HG02981 (cell line): ENCODE measurements at regions not wholly inside any gene's neighbourhood (a gene's known extent, or its start where the extent isn't known, plus 50 kb on each side); places are given as distances from the start of the nearest gene placed in this dataset.

Source experiments
- ATAC-seq: cut with Tn5 transposase; IDR thresholded peaks from one replicate; pipeline ENCODE4 v1.9.1; 2021; ENCODE audit warnings: mild to moderate bottlenecking, moderate library complexity; ENCODE audit not compliant: unreplicated experiment

DNA sequence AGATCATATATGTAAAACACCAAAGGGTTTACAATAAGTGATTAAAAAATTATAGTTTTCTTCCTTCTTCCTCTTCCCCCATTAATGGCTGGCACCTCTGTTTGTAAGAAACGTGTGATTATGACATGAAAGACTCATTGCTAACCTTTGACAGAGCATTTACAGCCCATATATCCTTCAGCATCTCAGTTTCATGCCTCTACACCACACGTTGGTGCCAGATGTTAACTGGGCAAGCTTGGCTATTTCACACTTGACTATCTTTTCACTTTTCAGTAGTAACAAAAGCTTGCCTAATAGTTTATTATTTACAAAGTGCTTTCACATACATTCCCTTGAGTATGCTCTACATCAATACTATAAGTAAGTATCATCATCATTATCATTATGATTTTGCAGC lies 65.3 kb upstream of the C1QTNF7 start:
- no peak for ATAC-seq

DNA sequence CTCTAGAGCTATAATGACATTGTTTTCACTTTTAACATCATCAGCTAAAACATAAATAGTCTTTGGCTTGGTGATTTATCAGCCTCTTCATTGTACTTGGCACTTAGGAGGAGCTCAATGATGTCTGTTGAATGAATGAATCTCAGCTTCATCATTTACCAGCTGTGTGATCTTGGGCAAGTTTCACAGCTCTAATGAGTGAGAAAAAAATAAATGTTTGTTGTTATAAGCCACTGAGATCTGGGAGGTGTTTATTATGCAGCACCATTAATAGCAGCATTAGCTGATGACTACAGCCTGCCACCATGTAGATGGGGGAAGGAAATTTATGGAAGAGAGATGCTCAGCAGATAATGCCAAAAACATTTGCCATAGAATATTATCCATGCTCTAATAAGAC lies 63.6 kb upstream of the C1QTNF7 start:
- ATAC-seq = no peak

DNA sequence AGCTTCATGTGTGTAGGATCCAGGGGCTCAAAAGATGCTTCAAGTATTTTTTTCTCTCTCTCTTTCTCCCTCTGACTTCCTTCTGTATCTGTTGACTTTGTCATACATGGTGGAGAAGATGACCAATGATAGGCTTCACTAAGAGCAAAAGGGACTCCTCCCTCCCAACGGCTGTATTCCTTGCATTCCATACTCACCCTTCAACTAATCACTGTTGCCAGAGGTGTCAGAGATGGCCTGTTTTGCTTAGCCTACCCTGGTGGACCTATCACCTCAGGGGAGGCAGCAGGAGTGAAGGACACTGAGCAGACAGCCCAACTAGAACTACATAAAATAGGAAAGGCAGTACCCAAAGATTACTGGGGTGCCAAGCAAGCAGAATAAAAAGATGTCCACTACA lies 62.2 kb upstream of the C1QTNF7 start:
- no peak for ATAC-seq

DNA sequence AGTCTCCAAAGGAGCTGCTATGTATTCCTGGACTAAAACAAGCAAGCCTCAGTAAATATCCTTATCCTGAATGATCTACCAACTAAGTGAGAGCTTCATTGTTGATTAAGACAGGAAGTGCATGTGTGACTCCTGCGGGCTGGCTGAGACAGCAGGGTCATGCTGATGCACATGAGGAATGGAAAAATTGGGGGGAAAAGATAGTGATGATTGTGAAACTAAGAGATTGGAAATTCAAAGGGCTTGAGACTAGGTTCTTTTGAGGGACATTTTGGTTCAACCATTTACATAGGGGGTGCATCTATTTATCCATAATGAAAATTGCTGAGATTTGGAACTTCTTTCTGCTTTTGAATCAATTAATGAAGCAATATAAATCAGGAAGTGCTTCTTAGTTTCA lies 61.1 kb upstream of the C1QTNF7 start:
- no peak for ATAC-seq

DNA sequence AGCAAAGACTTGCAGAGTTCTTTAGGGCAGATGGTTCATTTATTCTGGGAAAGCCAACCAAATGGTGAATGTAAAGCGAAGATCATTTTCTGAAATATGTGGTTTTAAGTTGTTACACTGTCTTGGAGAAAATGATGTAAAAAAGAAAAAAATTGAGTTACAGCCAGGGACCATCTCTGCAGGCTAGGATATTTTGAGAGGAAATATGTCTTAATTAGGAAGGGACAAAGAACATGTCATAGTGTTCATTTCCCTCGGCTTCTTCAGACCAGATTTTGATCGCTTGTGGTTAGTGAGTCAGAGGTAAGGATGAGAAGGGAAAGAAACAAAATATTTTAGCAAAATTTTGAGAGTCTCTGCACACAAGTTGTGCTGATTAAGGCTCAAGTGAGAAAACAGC lies 59.0 kb upstream of the C1QTNF7 start:
- ATAC-seq = no peak

DNA sequence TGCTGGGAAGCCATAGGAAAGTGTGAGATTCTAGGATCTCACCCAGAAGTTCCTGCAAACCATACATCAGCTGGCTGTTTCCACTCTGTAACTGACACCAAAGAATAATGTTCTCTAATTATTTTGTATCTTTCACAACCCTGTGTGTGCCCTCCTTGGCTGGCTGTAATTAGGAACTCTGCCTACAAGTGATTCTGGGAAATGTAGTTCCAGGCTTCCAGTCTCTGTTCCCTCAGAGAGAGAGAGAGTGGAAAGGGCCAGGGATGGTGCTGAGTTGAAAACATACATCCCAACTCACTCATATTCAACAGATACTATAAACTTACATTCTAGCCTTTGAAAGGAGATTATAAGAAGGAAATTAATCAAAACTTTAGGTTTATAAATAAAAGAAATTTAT lies 57.5 kb upstream of the C1QTNF7 start:
- no peak for ATAC-seq

DNA sequence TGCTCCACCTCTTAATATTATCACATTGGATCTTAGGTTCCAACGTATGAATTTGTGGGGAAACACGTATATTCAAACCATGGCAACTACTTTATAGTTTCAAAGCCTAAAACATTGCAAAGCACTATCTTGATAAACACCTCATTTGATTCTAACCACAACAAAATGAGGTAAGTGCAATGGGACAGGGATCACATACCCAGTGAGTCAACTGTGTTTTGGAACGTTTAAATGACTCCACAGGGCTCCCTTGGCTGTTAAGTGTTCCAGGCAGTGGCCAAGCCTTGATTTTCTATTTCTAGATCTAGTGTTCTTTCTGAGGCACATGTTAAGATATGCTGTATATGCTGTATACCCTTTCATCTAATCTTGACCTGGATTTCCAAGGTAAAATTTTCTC lies 54.5 kb upstream of the C1QTNF7 start:
- no peak for ATAC-seq

DNA sequence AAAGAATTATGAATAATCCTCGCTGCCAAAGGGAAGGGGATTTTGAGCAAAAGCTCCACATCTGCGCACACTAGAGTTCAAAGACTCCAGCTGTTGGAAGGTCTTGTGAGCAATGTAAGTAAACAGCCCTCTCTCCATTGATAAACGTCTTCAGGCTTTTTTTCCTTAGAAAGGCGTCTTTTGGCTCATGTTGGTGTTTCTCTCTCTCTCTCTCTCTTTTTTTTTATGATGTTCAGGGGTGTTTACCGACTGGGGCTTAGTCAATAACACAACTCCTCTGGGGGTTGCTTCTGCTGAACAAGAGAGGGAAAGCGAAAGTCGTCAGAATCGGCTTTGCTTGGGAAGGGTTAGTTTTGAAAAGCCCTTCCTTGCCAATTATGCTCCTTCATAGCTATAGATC lies 53.2 kb upstream of the C1QTNF7 start:
- no peak for ATAC-seq

DNA sequence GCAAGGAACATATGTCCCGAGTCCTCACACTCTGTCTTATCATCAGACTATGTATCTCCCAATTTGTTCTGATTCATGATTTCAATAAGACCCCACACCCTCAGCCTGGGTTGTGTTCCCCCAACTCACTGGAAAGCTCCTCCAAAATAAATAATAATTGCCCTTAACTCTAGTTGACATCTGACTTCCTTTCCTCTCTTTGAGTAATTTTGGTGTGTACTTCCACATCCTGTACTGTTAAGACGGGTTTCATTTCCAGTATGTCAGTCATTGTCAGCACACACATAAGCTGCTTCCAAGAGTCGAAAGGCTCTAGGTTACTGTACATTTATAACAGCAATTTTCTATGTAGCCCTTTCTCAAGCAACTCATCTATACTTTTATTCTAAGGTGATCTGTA lies 52.2 kb upstream of the C1QTNF7 start:
- peak; percentile 54 for ATAC-seq

DNA sequence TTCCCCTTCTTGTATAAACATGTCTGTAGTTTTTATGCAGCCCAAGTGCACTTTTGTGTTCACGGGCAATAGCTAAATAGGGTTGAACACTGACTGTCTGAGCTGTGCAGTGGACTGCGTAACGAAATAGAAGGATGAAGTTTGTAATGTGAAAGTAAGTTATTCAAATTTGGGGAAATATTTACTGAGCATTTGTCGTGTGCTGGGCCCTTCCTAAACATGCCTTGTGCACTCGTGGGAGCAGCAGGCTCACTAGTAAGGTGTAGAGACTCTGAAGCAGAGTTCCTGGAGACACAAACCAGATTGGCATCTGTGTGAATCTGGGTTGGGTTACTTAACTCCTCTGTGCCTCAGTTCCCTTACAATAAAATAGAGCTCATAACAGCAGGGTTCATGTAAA lies 51.7 kb upstream of the C1QTNF7 start:
- ATAC-seq = peak; percentile 14

DNA sequence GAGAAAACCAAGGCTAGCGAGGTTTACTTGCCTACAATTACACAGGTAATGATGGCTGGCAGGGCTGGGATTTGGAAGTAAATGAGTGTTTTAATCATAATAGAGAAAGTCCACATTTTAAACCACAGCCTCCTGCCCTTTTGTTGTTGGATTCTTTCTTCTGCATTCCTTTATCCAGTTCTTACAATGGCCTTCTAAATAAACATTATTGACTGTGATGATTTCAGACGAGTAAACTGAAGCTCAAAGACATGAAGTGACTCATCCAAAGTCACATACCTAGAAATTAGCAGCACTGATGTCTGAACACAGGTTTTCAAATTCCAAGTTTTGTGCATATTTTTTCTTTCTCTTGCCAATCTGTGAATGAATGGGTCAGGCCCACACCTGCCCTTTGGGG lies 51.2 kb upstream of the C1QTNF7 start:
- ATAC-seq = no peak
